GM10248 (cell line): ENCODE measurements at regions not wholly inside any gene's neighbourhood (a gene's known extent, or its start where the extent isn't known, plus 50 kb on each side); places are given as distances from the start of the nearest gene placed in this dataset.

ENCODE experiments used
- CTCF ChIA-PET: fragments of 300-600 bp; sonication (Branson Sonifier 250); formaldehyde crosslinking; extraction: SDS; loops from one replicate; lab custom pipeline; 2021; ENCODE audit warnings: antibody characterized with exemption; lab: Yijun Ruan, JAX
- POLR2A ChIA-PET: fragments of 350-650 bp; sonication (Branson Sonifier 250); formaldehyde crosslinking; extraction: SDS; loops from one replicate; lab custom pipeline; 2020; ENCODE audit warnings: antibody characterized with exemption; lab: Yijun Ruan, JAX
- DNase-seq: peaks from one replicate; pipeline ENCODE4 v3.0.0; 2012; ENCODE audit errors: extremely low spot score
- TF ChIP-seq, protein P1 (sequence below): IDR thresholded peaks from 2 replicates; pipeline ENCODE4 v1.5.1; 2012; ENCODE audit warnings: mild to moderate bottlenecking, low read depth; ENCODE audit errors: extremely low read depth, missing control alignments, control extremely low read depth

DNA sequence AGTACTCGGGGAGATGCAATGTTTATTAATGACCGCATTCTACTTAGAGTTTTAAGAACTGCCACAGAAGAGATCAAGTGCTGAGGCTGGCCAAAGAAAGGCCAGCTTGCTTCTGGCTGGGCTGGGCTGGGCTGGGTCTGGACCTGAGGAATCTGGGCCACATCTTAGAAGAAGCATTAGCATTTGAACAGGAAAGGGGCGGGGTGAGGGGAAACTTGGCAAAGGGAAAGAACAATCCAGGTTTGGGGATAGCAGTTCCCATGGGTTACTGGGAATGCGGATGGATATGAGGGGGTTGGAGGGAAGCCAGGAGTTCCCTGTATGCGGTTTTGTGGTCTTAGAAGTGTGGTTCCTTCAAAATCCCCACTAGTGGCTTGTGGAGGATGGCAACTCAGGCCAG, 83.3 kb downstream of the CLDN34 start:
- DNase-seq: no peak
- ChIA-PET CTCF (interaction anchor here (1.2 kb wide), 1 partner anchor 70 kb away, joined by 4 read pairs; no protein-coding TSS in a partner anchor), POLR2A (no interaction called here)
- TF ChIP-seq, protein P1, sequence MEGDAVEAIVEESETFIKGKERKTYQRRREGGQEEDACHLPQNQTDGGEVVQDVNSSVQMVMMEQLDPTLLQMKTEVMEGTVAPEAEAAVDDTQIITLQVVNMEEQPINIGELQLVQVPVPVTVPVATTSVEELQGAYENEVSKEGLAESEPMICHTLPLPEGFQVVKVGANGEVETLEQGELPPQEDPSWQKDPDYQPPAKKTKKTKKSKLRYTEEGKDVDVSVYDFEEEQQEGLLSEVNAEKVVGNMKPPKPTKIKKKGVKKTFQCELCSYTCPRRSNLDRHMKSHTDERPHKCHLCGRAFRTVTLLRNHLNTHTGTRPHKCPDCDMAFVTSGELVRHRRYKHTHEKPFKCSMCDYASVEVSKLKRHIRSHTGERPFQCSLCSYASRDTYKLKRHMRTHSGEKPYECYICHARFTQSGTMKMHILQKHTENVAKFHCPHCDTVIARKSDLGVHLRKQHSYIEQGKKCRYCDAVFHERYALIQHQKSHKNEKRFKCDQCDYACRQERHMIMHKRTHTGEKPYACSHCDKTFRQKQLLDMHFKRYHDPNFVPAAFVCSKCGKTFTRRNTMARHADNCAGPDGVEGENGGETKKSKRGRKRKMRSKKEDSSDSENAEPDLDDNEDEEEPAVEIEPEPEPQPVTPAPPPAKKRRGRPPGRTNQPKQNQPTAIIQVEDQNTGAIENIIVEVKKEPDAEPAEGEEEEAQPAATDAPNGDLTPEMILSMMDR: no peak

DNA sequence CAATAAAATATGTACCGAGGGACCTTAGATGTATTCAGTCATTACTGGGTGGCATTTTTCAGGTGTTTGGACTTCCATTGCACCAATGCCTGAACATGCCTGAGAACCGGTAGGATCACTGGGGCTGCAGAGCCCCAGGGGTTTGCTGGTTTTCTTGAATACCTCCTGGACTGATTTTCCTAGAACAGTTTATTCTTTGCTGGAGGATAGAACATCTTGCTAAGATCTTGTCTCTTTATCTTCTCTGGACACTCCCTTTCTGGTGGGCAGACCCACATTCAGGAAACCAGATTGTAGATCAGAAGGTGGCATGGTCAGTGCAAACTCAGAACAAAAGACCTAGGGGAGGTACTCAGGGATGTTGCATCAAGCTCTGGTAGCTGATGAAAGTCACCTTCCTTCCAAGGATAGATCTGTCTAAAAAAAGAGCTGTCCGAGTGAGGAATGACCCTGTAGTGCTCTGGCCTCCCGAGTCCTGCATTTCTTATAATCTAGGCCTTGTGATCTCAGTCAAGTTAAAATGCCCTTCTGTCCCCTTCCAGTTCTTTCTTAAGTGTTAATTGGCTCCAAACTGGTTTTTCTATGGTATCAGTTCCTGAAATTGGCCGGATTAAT, 84.8 kb downstream of the CLDN34 start:
- TF ChIP-seq, protein P1: no peak
- no peak for DNase-seq
- CTCF ChIA-PET: interaction anchor here (1.3 kb wide), 1 partner anchor 68 kb away, joined by 7 read pairs; no protein-coding TSS in a partner anchor
- POLR2A ChIA-PET: no interaction called here

DNA sequence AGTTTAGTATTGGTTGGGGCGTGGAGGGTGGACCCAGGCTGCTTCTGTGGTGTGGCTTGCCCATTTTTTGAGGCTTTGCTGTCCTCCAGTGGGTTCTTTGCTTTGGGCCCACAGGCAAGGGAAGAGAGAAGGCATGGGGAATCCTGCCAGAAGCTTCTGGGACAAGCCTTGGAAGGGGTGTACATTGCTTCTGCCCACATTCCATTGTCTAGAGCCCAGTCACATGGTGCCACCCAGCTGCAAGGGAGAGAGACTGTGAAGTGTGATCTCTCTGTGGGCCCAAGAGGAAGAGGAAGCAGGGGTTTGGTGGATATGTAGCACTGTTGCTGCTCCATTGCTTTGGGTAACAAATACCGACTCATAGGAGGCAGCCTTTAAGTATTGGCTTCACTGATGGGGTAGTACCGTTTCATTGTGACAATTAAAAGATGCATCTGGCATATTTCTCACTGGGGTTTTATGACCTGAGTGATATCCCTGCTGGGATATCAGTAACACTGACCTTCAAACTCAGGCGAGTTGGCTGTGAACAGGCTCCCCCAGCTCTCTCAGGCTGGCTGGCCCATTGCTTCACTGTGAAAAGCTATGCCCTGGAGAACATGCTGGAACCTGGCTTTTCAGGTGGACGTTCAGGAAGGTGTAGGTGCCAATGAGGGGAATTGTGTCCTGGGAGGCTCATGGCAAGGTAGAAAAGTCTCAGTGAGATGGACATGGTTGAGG, 85.9 kb downstream of the CLDN34 start:
- ChIA-PET POLR2A (no interaction called here), CTCF (interaction anchor here (0.9 to 1.3 kb wide), 2 partner anchors 30 to 67 kb away, joined by 3 to 7 read pairs; no protein-coding TSS in a partner anchor)
- TF ChIP-seq, protein P1: no peak
- no peak for DNase-seq

DNA sequence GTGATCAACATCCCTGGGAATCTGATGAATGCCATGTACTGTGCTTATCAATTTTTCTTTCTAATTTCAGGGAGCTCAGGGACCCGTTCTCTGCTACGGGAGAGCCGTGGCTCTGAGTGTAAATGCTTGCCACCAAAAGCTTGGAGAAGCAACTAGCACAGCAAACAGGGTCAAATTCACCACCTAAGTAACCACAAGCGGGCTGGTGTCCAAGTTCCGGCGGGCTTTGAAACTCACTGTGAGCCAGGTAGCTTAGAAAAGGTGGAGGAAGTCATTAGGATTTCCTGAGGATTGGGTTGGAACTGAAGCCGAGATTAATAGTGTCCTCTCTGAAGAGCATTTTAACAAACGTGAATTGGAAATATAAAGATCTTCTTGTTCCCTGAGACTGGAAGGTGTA, 87.2 kb downstream of the CLDN34 start:
- DNase-seq: no peak
- TF ChIP-seq, protein P1: no peak
- ChIA-PET CTCF (interaction anchor here (0.9 to 1.5 kb wide), 2 partner anchors 30 to 65 kb away, joined by 3 to 4 read pairs; no protein-coding TSS in a partner anchor), POLR2A (no interaction called here)

DNA sequence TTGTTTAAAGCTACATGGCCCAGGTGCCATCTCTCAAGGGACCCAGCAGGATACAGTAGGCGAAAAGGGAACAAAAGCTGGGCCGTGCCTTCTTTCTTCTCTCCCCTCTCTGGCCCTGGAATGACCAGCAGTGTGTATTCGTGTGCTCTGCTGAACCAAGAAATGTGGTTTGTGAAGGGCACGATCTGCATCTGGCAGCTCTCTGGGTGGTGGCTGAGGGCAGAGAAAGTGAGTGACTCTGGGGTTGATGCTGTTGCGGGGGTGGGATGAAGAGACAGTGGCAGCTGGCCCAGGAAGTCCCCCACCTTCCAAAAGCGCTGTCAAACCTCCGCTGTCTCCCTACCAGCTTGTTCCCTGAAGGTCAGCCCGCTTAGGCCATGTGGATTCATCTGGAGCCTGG, 88.3 kb downstream of the CLDN34 start:
- TF ChIP-seq, protein P1: no peak
- ChIA-PET POLR2A (no interaction called here), CTCF (interaction anchor here (1.1 to 2.4 kb wide), 3 partner anchors 58 to 65 kb away, joined by 3 to 10 read pairs (median 3); no protein-coding TSS in a partner anchor)
- DNase-seq: no peak

DNA sequence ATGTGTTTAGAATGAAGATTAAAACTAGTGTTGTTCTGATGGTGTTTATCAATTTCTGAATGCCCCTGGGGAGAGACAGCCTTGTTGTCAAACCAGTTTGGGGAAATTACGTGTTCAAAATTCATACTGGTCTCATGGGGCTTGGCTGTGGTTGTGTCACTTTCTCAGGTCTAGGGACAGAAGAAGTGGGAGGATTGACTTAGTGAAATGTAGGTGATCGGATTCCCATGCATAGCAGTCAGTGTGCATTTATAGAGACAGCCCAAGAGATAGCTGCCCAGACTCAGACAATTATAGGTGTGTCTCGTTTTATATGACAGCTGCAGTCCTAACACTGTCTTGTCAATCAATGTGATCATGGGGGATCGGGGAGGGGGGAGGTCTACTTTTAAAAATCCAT, 94.4 kb upstream of the CLCN4 start:
- DNase-seq: peak; percentile 32
- POLR2A ChIA-PET: no interaction called here
- TF ChIP-seq, protein P1: no peak
- CTCF ChIA-PET: interaction anchor here (1.1 kb wide), 1 partner anchor 13 kb away, joined by 3 read pairs; no protein-coding TSS in a partner anchor
